22Rv1 (cell line): ENCODE measurements at regions not wholly inside any gene's neighbourhood (a gene's known extent, or its start where the extent isn't known, plus 50 kb on each side); places are given as distances from the start of the nearest gene placed in this dataset.

ENCODE experiments used
- H3K27ac ChIP-seq: fragments of 450-650 bp; 2 replicates; pipeline ENCODE4 v1.5.1; 2017
- ZFX ChIP-seq: fragments of 450-650 bp; IDR thresholded peaks from 2 replicates; pipeline ENCODE4 v1.6.1; 2017; ENCODE audit warnings: antibody characterized with exemption, borderline replicate concordance
- TF ChIP-seq, protein P1 (sequence below): fragments of 450-650 bp; IDR thresholded peaks from 2 replicates; pipeline ENCODE4 v1.5.1; 2017; ENCODE audit warnings: mild to moderate bottlenecking

DNA sequence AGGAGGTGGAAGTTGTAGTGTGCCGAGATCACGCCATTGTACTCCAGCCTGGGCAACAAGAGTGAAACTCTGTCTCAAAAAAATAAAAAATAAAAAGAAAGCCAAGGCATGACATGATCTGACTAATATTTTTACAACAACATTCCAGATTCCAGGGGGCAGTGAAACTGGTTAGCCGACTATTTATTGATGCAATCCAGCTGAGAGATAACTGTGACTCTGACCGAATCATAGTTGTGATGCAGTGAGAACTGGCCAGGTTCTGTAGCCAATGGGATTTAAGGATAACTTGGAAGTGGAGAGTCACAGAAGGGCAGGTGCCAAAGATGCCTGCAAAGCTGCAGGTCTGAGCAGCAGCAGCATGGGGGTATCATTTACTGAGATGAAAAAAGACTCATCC lies 82.9 kb upstream of the TSHZ2 start:
- TF ChIP-seq, protein P1, sequence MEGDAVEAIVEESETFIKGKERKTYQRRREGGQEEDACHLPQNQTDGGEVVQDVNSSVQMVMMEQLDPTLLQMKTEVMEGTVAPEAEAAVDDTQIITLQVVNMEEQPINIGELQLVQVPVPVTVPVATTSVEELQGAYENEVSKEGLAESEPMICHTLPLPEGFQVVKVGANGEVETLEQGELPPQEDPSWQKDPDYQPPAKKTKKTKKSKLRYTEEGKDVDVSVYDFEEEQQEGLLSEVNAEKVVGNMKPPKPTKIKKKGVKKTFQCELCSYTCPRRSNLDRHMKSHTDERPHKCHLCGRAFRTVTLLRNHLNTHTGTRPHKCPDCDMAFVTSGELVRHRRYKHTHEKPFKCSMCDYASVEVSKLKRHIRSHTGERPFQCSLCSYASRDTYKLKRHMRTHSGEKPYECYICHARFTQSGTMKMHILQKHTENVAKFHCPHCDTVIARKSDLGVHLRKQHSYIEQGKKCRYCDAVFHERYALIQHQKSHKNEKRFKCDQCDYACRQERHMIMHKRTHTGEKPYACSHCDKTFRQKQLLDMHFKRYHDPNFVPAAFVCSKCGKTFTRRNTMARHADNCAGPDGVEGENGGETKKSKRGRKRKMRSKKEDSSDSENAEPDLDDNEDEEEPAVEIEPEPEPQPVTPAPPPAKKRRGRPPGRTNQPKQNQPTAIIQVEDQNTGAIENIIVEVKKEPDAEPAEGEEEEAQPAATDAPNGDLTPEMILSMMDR: no peak
- TF ChIP-seq ZFX: no peak
- no peak overlapping the region for H3K27ac ChIP-seq

DNA sequence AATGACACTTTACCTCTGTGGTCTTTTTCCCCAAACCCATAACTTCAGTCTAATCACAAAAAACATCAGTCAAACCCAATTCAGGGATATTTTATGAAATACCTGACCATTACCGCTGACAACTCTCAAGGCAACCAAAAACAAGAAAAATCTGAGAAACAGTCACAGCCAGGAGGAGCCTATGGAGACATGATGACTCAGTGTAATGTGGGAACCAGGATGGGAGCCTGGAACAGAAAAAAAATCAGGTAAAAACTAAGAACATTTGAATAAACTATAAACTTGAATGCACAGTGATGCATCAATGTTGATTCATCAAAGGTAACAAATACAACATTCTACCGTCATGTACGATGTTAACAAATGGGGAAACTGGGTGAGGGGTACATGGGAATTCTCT lies 84.1 kb upstream of the TSHZ2 start:
- TF ChIP-seq, protein P1: no peak
- TF ChIP-seq ZFX: no peak
- H3K27ac ChIP-seq: no peak overlapping the region

DNA sequence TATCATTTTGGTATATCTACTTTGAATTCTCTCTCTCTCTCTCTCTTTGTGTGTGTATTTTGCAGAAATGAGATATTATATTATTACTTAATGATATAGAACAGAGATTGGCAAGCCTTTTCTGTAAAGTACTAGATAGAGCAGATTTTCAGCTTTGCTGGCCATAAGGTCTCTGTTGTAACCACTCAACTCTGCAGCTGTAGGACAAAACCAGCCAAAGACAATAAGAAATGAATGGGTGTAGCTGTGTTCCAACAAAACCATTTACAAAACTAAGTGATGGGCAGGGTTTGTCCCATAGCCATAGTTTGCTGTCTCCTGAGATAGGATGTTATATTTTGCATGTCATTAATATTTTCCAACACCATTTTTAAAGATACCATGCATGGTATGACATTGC lies 91.2 kb upstream of the TSHZ2 start:
- H3K27ac ChIP-seq: no peak overlapping the region
- TF ChIP-seq ZFX: no peak
- TF ChIP-seq, protein P1: no peak

DNA sequence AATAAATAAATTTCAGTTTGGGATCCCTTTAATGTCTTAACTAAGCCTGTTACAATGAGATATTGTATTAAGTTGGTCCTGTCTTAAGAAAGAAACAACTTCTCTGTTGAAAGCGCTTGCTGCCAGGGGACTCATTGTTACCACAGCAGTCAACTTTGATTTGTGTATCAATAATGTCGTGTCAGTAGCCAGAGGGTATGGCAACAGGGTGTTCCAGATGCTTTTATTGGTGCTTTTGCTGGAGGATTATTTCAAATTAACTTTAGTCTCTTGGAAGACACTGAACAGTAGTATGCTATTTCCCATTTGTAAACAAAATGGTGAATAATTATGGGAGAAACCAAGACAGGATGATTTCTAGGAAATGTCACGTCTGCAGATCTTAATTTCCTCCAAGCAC lies 91.9 kb upstream of the TSHZ2 start:
- no peak for TF ChIP-seq ZFX
- TF ChIP-seq, protein P1: no peak

DNA sequence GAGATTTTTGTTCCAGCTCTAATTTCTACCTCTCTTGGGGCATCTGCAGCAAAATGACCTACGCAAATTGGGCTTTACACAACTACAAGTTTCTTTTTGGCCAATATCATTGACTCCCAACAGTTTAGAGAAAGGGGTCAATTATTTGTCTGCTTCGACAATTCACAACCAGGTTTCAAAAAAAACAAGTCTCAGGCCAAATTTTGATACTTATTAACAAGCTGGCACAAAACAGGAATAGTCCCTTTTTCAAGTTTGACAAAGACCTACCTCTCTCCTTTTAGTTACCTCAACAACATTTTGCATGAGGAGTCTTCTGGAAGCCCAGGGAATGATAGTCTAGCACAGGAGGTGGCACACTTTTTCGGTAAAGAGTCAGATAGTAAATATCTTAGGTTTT lies 97.9 kb upstream of the TSHZ2 start:
- TF ChIP-seq, protein P1: no peak
- no peak for TF ChIP-seq ZFX
- no peak overlapping the region for H3K27ac ChIP-seq

More for the DNA sequence above, 91.9 kb upstream of the TSHZ2 start:
- H3K27ac ChIP-seq: no peak overlapping the region

DNA sequence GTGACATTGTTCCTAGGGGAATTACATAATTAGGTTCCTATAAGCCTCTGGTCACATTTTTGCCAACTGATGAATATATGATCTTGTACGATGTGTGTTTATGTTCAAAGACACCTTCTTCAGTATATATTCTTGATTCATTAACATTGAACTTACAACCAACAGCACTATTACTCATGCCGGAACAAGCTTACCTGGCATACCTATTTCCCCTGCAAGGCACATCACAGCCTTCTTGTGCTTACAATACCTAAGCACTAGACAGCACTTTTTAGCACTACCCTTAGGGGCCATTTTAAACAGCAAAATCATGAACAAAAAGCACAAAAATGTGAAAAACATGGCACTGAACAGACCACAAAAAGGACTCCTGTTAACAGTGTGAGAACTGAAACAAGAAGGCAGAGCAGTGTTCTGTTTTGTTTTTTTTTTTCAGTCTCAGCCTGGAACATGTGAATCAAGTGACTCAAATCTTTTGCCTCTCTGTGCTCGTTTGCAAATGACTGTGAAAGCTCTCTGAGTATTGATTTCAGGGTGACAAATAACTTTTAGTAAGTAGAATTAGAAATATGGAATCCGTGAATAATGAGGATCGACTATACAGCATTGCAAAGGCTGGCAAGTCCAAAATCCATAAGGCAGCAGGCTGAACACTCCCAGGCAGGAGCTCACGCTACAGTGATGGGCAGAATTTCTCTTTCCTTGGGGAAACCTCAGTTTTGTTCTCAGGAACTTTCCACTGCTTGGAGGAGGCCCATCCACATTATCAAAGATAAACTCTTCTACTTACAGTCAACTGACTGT lies 102.3 kb upstream of the TSHZ2 start:
- no peak overlapping the region for H3K27ac ChIP-seq
- TF ChIP-seq, protein P1: no peak
- TF ChIP-seq ZFX: no peak

DNA sequence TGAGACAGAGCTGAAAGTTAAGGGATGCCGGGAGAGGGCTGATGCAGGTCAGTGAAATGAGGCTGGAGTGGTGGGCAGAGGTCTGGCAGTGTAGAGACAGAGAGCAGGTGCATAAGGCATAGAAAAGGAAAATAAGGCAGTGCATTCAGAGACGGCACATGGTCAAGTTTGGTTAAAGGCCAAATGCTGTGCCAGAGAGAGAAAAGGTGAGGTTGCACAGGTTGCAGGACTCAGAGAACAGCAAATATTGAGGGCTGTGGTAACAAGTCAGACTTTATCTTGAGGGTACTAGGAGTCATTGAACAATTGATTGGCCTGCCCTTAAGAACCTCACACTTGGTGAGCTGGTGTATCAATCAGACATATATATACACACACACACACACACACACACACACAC lies 102.9 kb upstream of the TSHZ2 start:
- no peak for TF ChIP-seq ZFX
- TF ChIP-seq, protein P1: no peak
- no peak overlapping the region for H3K27ac ChIP-seq
